MM.1S (cell line): ENCODE measurements at regions not wholly inside any gene's neighbourhood (a gene's known extent, or its start where the extent isn't known, plus 50 kb on each side); places are given as distances from the start of the nearest gene placed in this dataset.
"Not testable (repeated sequence)": the region's sequence is repeated elsewhere in the genome, so short reads cannot be mapped to it uniquely, and the experiment has no call there.

Experiments
- DNase-seq: peaks from one replicate; pipeline ENCODE4 v3.0.0-alpha.2; 2015
- H2AFZ ChIP-seq: fragments of 300-600 bp; sonication (generic); 2 replicates; pipeline ENCODE4 v1.6.0; 2016; ENCODE audit warnings: antibody characterized with exemption, low read length
- H3F3A ChIP-seq: fragments of 300-600 bp; sonication (generic); 2 replicates; pipeline ENCODE4 v1.6.1; 2016; ENCODE audit warnings: mild to moderate bottlenecking, antibody characterized with exemption, low read length, moderate library complexity, mixed read lengths; ENCODE audit not compliant: insufficient read depth
- H3K27ac ChIP-seq: fragments of 300-600 bp; sonication (generic); 2 replicates; pipeline ENCODE4 v1.5.1; 2016; ENCODE audit warnings: mild to moderate bottlenecking, low read length
- H3K27me3 ChIP-seq: fragments of 300-600 bp; sonication (generic); replicated peaks from 2 replicates; pipeline ENCODE4 v1.6.0; 2016; ENCODE audit warnings: low read length; ENCODE audit not compliant: insufficient read depth
- H3K36me3 ChIP-seq: fragments of 300-600 bp; sonication (generic); replicated peaks from 2 replicates; pipeline ENCODE4 v1.6.1; 2016; ENCODE audit warnings: mild to moderate bottlenecking, low read length, mixed read lengths; ENCODE audit not compliant: insufficient read depth
- H3K4me1 ChIP-seq: fragments of 300-600 bp; sonication (generic); 2 replicates; pipeline ENCODE4 v1.6.1; 2016; ENCODE audit warnings: low read length, mixed read lengths
- H3K4me2 ChIP-seq: fragments of 300-600 bp; sonication (generic); 2 replicates; pipeline ENCODE4 v1.6.0; 2016; ENCODE audit warnings: low read depth, low read length
- H3K4me3 ChIP-seq: fragments of 300-600 bp; sonication (generic); 2 replicates; pipeline ENCODE4 v1.5.1; 2016; ENCODE audit warnings: low read length, mixed read lengths
- H3K79me2 ChIP-seq: fragments of 300-600 bp; sonication (generic); 2 replicates; pipeline ENCODE4 v1.6.1; 2016; ENCODE audit warnings: mixed run types, low read length, mixed read lengths
- H3K9ac ChIP-seq: fragments of 300-600 bp; sonication (generic); 2 replicates; pipeline ENCODE4 v1.6.1; 2016; ENCODE audit warnings: low read length, mixed read lengths
- H3K9me2 ChIP-seq: fragments of 300-600 bp; sonication (generic); replicated peaks from 2 replicates; pipeline ENCODE4 v1.6.1; 2016; ENCODE audit warnings: mild to moderate bottlenecking, low read length, mixed read lengths; ENCODE audit not compliant: insufficient read depth
- H3K9me3 ChIP-seq: fragments of 300-600 bp; sonication (generic); replicated peaks from 2 replicates; pipeline ENCODE4 v1.6.1; 2016; ENCODE audit warnings: mild to moderate bottlenecking, low read length, mixed read lengths; ENCODE audit not compliant: insufficient read depth
- H4K20me1 ChIP-seq: fragments of 300-600 bp; sonication (generic); 2 replicates; pipeline ENCODE4 v1.6.1; 2016; ENCODE audit warnings: mild to moderate bottlenecking, low read length, moderate library complexity, mixed read lengths; ENCODE audit not compliant: insufficient read depth
- EZH2 ChIP-seq: fragments of 300-600 bp; sonication (generic); optimal IDR thresholded peaks from 2 replicates; pipeline ENCODE3; 2017; ENCODE audit warnings: low read depth, mild to moderate bottlenecking, antibody characterized with exemption, low read length, mixed read lengths
- EZH2phosphoT487 ChIP-seq: fragments of 300-600 bp; sonication (generic); IDR thresholded peaks from 2 replicates; pipeline ENCODE4 v1.6.1; 2018; ENCODE audit warnings: antibody characterized with exemption, low read length
- TF ChIP-seq, protein P1 (sequence below): fragments of 300-600 bp; sonication (generic); IDR thresholded peaks from 2 replicates; pipeline ENCODE4 v1.5.1; 2016; ENCODE audit warnings: antibody characterized with exemption, low read length, mixed read lengths

DNA sequence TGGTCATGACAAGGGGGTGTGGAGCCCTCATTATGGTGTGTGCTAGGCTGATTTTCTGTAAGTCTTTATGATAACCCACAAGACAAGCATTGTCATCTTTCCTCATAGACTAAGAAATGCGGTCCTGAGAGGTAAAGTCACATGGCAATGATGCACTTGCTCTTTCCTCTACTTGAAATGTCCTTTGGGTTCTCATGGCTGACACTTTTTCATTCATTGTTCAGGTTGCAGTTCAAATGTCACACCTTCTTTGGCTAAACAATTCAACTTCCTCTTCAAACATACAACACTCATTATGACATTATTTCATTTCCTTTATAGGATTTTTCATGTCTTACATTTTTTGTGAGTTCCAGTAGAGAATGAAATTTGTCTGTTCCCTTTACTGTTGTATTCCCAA is 323.6 kb upstream of the PRR16 start:
- H3K79me2 ChIP-seq = no peaks in the 10 kb centered on the region
- H3K27ac ChIP-seq = no peak overlapping the region
- H3F3A ChIP-seq = no peaks in the 10 kb centered on the region
- no peak for DNase-seq
- H3K9ac ChIP-seq = no peak overlapping the region
- no peaks in the 10 kb centered on the region for H4K20me1 ChIP-seq
- no peak for TF ChIP-seq EZH2
- no peak for TF ChIP-seq EZH2phosphoT487
- no peaks in the 10 kb centered on the region for H3K36me3 ChIP-seq
- H2AFZ ChIP-seq = no peak overlapping the region
- H3K4me3 ChIP-seq = no peak overlapping the region
- H3K4me1 ChIP-seq = no peaks in the 10 kb centered on the region
- no peaks in the 10 kb centered on the region for H3K9me3 ChIP-seq
- H3K27me3 ChIP-seq = no peaks in the 10 kb centered on the region
- no peaks in the 10 kb centered on the region for H3K9me2 ChIP-seq
- H3K4me2 ChIP-seq = no peak overlapping the region

DNA sequence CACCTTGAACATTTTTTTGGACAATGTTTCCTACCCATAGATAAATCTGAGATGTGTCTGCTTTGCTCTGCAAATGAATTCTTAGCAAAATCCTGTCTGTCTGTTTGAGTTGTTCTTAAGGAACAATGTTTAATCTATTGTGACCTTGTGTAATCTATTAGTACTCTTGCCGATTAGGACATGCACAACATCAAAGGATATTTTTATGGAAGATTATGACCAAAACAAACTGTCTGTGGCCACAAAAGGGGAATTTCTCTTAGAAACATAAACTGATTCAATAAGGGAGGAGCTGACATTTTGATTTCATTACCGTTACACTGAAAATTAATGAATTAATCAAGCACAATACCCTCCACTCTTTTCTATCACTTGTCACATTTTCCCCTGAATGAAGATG is 323.0 kb upstream of the PRR16 start:
- H3K27ac ChIP-seq = no peak overlapping the region
- DNase-seq = no peak
- no peaks in the 10 kb centered on the region for H3F3A ChIP-seq
- H2AFZ ChIP-seq = no peak overlapping the region
- H3K9me3 ChIP-seq = no peaks in the 10 kb centered on the region
- H3K4me2 ChIP-seq = no peak overlapping the region
- H3K4me3 ChIP-seq = no peak overlapping the region
- H3K27me3 ChIP-seq = no peaks in the 10 kb centered on the region
- TF ChIP-seq, protein P1, sequence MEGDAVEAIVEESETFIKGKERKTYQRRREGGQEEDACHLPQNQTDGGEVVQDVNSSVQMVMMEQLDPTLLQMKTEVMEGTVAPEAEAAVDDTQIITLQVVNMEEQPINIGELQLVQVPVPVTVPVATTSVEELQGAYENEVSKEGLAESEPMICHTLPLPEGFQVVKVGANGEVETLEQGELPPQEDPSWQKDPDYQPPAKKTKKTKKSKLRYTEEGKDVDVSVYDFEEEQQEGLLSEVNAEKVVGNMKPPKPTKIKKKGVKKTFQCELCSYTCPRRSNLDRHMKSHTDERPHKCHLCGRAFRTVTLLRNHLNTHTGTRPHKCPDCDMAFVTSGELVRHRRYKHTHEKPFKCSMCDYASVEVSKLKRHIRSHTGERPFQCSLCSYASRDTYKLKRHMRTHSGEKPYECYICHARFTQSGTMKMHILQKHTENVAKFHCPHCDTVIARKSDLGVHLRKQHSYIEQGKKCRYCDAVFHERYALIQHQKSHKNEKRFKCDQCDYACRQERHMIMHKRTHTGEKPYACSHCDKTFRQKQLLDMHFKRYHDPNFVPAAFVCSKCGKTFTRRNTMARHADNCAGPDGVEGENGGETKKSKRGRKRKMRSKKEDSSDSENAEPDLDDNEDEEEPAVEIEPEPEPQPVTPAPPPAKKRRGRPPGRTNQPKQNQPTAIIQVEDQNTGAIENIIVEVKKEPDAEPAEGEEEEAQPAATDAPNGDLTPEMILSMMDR = no peak
- TF ChIP-seq EZH2phosphoT487 (no peak), EZH2 (no peak)
- H3K36me3 ChIP-seq = no peaks in the 10 kb centered on the region
- no peaks in the 10 kb centered on the region for H3K79me2 ChIP-seq
- no peaks in the 10 kb centered on the region for H4K20me1 ChIP-seq
- H3K9me2 ChIP-seq = no peaks in the 10 kb centered on the region
- no peaks in the 10 kb centered on the region for H3K4me1 ChIP-seq
- no peak overlapping the region for H3K9ac ChIP-seq

DNA sequence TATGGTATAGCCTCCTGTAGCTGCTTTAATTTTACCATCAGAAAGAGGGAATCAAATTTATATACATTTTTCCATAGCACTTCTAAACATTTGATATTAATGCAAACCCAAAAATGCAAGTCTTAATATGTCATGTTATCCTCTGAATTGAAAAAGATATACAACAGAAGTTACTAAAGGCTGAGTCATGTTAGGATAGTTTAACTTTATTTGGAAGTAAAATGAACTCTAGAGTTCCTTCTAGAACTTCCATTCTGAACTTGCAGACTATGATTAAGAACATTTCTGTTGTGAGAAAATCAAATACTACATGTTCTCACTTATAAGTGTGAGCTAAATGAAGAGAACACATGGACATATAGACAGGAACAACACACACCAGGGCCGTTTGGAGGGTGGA is 317.3 kb upstream of the PRR16 start:
- H3K9me2 ChIP-seq = no peaks in the 10 kb centered on the region

DNA sequence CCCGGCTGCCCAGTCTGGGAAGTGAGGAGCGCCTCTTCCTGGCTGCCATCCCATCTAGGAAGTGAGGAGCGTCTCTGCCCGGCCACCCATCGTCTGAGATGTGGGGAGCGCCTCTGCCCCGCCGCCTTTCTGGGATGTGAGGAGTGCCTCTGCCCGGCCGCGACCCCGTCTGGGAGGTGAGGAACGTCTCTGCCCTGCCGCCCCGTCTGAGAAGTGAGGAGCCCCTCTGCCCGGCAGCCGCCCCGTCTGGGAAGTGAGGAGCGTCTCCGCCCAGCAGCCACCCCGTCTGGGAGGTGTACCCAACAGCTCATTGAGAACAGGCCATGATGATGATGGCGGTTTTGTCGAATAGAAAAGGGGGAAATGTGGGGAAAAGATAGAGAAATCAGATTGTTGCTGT is 316.2 kb upstream of the PRR16 start:
- H3K9ac ChIP-seq, H3K9me2 ChIP-seq, H3K36me3 ChIP-seq: not testable (repeated sequence)

More for the DNA sequence above, 317.3 kb upstream of the PRR16 start:
- H3K27ac ChIP-seq = no peak overlapping the region
- H3K79me2 ChIP-seq = no peaks in the 10 kb centered on the region
- DNase-seq = no peak
- H3K4me2 ChIP-seq = no peak overlapping the region
- no peak overlapping the region for H3K9ac ChIP-seq
- H2AFZ ChIP-seq = no peak overlapping the region
- no peaks in the 10 kb centered on the region for H3K4me1 ChIP-seq
- no peaks in the 10 kb centered on the region for H3K9me3 ChIP-seq
- H4K20me1 ChIP-seq = no peaks in the 10 kb centered on the region
- H3K4me3 ChIP-seq = no peak overlapping the region
- TF ChIP-seq, protein P1 = no peak
- TF ChIP-seq EZH2phosphoT487 (no peak), EZH2 (no peak)
- H3K27me3 ChIP-seq = no peaks in the 10 kb centered on the region
- H3K36me3 ChIP-seq = no peaks in the 10 kb centered on the region
- H3F3A ChIP-seq = no peaks in the 10 kb centered on the region

More for the DNA sequence above, 316.2 kb upstream of the PRR16 start:
- not testable (repeated sequence) for H3K79me2 ChIP-seq, H3K9me3 ChIP-seq, DNase-seq, H3K4me1 ChIP-seq, H3K27me3 ChIP-seq, H3K27ac ChIP-seq, H3K4me2 ChIP-seq, H3F3A ChIP-seq, H3K4me3 ChIP-seq, H4K20me1 ChIP-seq, H2AFZ ChIP-seq
